ENCODE measurements at regions not wholly inside any gene's neighbourhood (a gene's known extent, or its start where the extent isn't known, plus 50 kb on each side); places are given as distances from the start of the nearest gene placed in this dataset.

DNA sequence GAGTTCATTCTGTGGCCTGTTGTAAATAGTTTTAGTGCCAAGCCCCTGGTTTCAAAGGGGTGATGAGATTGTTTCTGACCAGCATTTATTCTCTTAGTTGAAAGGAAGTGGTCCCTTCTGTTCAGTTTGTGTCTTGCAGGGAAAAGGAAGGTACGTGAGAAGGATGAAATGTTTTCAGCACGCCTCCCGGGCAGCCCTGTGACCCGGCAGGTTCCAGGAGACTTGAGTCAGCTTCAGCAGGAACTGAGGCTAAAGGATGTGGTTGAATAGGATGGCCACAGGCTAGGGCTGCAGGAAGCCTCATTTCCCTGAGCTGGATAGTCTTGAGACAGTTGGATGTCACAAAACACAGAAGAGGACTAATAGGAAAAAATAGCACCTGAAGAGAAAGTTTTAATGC is 132.4 kb upstream of the SYNDIG1 start:
- no peak overlapping the region for H3K27ac ChIP-seq (ENCODE audit: low read length)
- no peaks in the 10 kb centered on the region for H3K36me3 ChIP-seq (ENCODE audit: control insufficient read depth, insufficient read depth, low read length)
- no peak for DNase-seq
- no peak overlapping the region for H3K4me3 Mint-ChIP-seq
- intact Hi-C loops (cut with micrococcal nuclease) = no loop called here
- whole genome bisulfite sequencing (ENCODE audit: insufficient coverage) = 13% methylated on average over 4 of the region's 4 CpGs
- H3K27ac Mint-ChIP-seq = no peak overlapping the region
- H3K27me3 ChIP-seq (ENCODE audit: control insufficient read depth, insufficient read depth, low read length) = no peaks in the 10 kb centered on the region
- H3K9me3 ChIP-seq (ENCODE audit: control insufficient read depth, insufficient read depth, low read length) = no peaks in the 10 kb centered on the region
- H3K9me3 Mint-ChIP-seq = no peaks in the 10 kb centered on the region
- H3K36me3 Mint-ChIP-seq = no peaks in the 10 kb centered on the region
- no peaks in the 10 kb centered on the region for H3K4me1 Mint-ChIP-seq
- TF ChIP-seq, protein P1, sequence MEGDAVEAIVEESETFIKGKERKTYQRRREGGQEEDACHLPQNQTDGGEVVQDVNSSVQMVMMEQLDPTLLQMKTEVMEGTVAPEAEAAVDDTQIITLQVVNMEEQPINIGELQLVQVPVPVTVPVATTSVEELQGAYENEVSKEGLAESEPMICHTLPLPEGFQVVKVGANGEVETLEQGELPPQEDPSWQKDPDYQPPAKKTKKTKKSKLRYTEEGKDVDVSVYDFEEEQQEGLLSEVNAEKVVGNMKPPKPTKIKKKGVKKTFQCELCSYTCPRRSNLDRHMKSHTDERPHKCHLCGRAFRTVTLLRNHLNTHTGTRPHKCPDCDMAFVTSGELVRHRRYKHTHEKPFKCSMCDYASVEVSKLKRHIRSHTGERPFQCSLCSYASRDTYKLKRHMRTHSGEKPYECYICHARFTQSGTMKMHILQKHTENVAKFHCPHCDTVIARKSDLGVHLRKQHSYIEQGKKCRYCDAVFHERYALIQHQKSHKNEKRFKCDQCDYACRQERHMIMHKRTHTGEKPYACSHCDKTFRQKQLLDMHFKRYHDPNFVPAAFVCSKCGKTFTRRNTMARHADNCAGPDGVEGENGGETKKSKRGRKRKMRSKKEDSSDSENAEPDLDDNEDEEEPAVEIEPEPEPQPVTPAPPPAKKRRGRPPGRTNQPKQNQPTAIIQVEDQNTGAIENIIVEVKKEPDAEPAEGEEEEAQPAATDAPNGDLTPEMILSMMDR (IDR thresholded peaks at IDR 0.05) = no peak
- no peak for ATAC-seq
- H3K27me3 Mint-ChIP-seq (ENCODE audit: low read depth in 2 of 2) = peaks cover 6% of the 10 kb centered on the region in 2 donors
- H3K4me1 ChIP-seq (ENCODE audit: control insufficient read depth, insufficient read depth, low read length) = no peaks in the 10 kb centered on the region
- no peak overlapping the region for H3K4me3 ChIP-seq (ENCODE audit: low read length)

DNA sequence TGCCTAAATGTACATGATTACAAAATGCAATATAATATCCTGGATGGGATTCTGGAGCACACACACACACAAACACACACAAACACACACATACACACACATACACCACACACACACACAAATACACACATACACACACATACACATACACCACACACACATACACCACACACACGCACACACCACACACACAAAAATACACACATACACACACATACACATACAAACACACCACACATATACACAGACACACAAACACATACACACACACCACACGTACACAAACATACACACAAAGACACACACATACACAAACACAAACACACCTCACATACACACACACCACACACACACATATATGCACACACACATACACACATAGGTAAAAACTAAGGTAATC is 134.6 kb upstream of the SYNDIG1 start:
- Histone ChIP-seq H3K27ac (ENCODE audit: low read length) (no peak overlapping the region), H3K4me1 (ENCODE audit: control insufficient read depth, insufficient read depth, low read length) (no peaks in the 10 kb centered on the region), H3K4me3 (ENCODE audit: low read length) (no peak overlapping the region), H3K9me3 (ENCODE audit: control insufficient read depth, insufficient read depth, low read length) (no peaks in the 10 kb centered on the region), H3K36me3 (ENCODE audit: control insufficient read depth, insufficient read depth, low read length) (no peaks in the 10 kb centered on the region), H3K27me3 (ENCODE audit: control insufficient read depth, insufficient read depth, low read length) (no peaks in the 10 kb centered on the region)
- Mint-ChIP-seq H3K4me1 (no peaks in the 10 kb centered on the region), H3K9me3 (no peaks in the 10 kb centered on the region), H3K27me3 (ENCODE audit: low read depth in 2 of 2) (peaks cover 0 to 3% of the 10 kb centered on the region in 2 donors), H3K36me3 (no peaks in the 10 kb centered on the region), H3K4me3 (no peak overlapping the region), H3K27ac (no peak overlapping the region)
- ATAC-seq (peak in 1 of 3 donors; percentile 15), DNase-seq (no peak)
- 97% methylated on average over 2 of the region's 2 CpGs for WGBS (ENCODE audit: insufficient coverage)
- TF ChIP-seq, protein P1 (IDR thresholded peaks at IDR 0.05) = no peak
- intact Hi-C loops (cut with micrococcal nuclease) = no loop called here

DNA sequence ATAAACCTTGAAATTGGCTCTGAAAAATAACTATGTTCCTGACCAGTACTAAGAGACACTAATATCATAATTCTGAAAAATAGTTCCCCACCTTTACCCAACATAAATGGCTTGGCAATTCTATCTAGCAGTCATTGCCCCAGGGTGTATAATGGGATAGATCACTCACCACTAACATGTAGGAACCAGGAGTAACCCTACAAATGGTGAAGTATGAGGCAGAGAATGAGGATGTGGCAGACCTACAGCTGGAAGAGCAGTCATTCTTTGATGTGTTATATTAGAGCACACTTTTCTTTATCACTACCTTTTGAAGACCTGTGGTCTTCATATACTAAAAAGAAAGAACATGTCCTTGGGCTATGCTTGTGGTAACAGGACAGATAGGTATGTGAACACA is 136.5 kb upstream of the SYNDIG1 start:
- no peaks in the 10 kb centered on the region for H3K4me1 ChIP-seq (ENCODE audit: control insufficient read depth, insufficient read depth, low read length)
- no peak overlapping the region for H3K4me3 ChIP-seq (ENCODE audit: low read length)
- no peaks in the 10 kb centered on the region for H3K36me3 Mint-ChIP-seq
- H3K27ac ChIP-seq (ENCODE audit: low read length) = no peak overlapping the region
- ATAC-seq (no peak), DNase-seq (no peak)
- intact Hi-C loops (cut with micrococcal nuclease) = no loop called here
- H3K27ac Mint-ChIP-seq = no peak overlapping the region
- H3K9me3 ChIP-seq (ENCODE audit: control insufficient read depth, insufficient read depth, low read length) = no peaks in the 10 kb centered on the region
- peaks cover 0 to 3% of the 10 kb centered on the region in 2 donors for H3K27me3 Mint-ChIP-seq (ENCODE audit: low read depth in 2 of 2)
- no peaks in the 10 kb centered on the region for H3K9me3 Mint-ChIP-seq
- no peaks in the 10 kb centered on the region for H3K27me3 ChIP-seq (ENCODE audit: control insufficient read depth, insufficient read depth, low read length)
- H3K4me3 Mint-ChIP-seq = no peak overlapping the region
- no peaks in the 10 kb centered on the region for H3K4me1 Mint-ChIP-seq
- H3K36me3 ChIP-seq (ENCODE audit: control insufficient read depth, insufficient read depth, low read length) = no peaks in the 10 kb centered on the region
- TF ChIP-seq, protein P1 (IDR thresholded peaks at IDR 0.05) = no peak

DNA sequence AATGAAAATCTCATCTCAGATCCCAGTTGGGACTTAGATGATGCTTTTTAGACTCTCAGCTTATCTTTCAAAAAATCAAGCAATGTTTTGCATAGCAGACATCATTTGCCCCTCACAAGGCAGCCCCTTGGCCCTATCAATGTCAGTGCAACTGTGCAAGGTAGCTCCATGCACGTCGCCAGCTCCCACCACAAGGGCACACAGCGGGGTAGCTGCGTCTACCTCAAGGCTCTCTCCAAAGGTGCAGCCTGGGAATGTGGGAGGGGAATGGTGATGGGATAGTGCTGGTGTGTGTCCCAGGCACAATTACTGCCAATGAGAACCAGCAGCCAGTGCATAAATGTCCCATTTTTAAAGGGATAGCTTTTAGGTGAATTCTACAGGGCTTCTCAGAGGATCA is 137.5 kb upstream of the SYNDIG1 start:
- Histone ChIP-seq H3K4me1 (ENCODE audit: control insufficient read depth, insufficient read depth, low read length) (no peaks in the 10 kb centered on the region), H3K9me3 (ENCODE audit: control insufficient read depth, insufficient read depth, low read length) (no peaks in the 10 kb centered on the region), H3K4me3 (ENCODE audit: low read length) (no peak overlapping the region), H3K27ac (ENCODE audit: low read length) (no peak overlapping the region), H3K36me3 (ENCODE audit: control insufficient read depth, insufficient read depth, low read length) (no peaks in the 10 kb centered on the region), H3K27me3 (ENCODE audit: control insufficient read depth, insufficient read depth, low read length) (no peaks in the 10 kb centered on the region)
- no peak for ATAC-seq
- peaks cover 0 to 3% of the 10 kb centered on the region in 2 donors for H3K27me3 Mint-ChIP-seq (ENCODE audit: low read depth in 2 of 2)
- TF ChIP-seq, protein P1 (IDR thresholded peaks at IDR 0.05) = no peak
- no peaks in the 10 kb centered on the region for H3K9me3 Mint-ChIP-seq
- no peak for DNase-seq
- H3K4me3 Mint-ChIP-seq = no peak overlapping the region
- 94% methylated on average over 4 of the region's 4 CpGs for WGBS (ENCODE audit: insufficient coverage)
- H3K4me1 Mint-ChIP-seq = no peaks in the 10 kb centered on the region
- intact Hi-C loops (cut with micrococcal nuclease) = no loop called here
- H3K27ac Mint-ChIP-seq = no peak overlapping the region
- H3K36me3 Mint-ChIP-seq = no peaks in the 10 kb centered on the region
